ENCODE measurements at regions not wholly inside any gene's neighbourhood (a gene's known extent, or its start where the extent isn't known, plus 50 kb on each side); places are given as distances from the start of the nearest gene placed in this dataset.

DNA sequence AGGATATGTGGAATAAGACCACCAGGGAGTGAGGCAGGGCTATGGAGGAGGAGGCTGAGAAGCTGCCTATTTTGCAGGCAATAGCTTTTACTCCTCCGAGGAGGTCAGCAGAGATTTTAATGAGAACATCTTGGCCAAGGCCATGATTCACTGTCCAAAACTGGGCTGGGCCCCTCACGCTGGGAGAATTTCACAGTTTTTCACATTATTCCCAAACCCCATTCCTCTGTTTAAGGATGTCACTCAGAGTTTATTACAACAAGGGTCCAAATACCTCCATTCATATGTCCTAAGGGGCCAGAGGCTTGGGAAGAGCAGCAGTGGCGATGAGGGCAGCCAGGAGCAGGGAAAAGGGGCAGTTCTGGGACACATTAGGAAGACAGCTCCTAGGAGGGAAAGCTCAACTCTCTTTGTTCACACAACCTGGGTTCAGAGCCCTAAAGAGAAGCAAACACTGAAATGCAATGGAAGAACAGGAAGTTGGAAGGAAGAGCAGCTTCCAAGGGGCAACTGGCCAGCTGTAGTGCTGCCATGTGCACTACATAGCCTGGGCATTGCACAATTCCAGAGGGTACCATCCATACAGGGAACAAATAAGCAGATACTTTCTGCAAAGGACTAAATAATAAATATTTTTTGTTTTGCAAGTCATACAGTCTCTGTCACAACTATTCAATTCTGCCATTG lies 283.2 kb downstream of the NUAK1 start:
- Histone ChIP-seq H3K4me3 (ENCODE audit: low read length in 2 of 2) (no peak overlapping the region), H3K4me1 (ENCODE audit: control insufficient read depth in 2 of 2, insufficient read depth in 2 of 2, low read length in 2 of 2) (no peaks in the 10 kb centered on the region), H3K27me3 (ENCODE audit: control insufficient read depth in 2 of 2, insufficient read depth in 2 of 2, low read length in 2 of 2) (no peaks in the 10 kb centered on the region), H3K9ac (ENCODE audit: low read depth in 1 of 2, low read length in 2 of 2) (no peak overlapping the region), H3K36me3 (ENCODE audit: control insufficient read depth in 2 of 2, insufficient read depth in 2 of 2, low read length in 2 of 2) (no peaks in the 10 kb centered on the region), H3K9me3 (ENCODE audit: control insufficient read depth in 2 of 2, low read length in 2 of 2) (no peaks in the 10 kb centered on the region), H3K27ac (ENCODE audit: low read depth in 2 of 2, low read length in 2 of 2) (no peak overlapping the region)

GRCh38 chr12:105856048-105856405 lies 282.7 kb downstream of the NUAK1 start:
- no peaks in the 10 kb centered on the region for H3K9me3 ChIP-seq (ENCODE audit: control insufficient read depth in 2 of 2, low read length in 2 of 2)
- H3K4me3 ChIP-seq (ENCODE audit: low read length in 2 of 2), result no peak overlapping the region
- no peaks in the 10 kb centered on the region for H3K36me3 ChIP-seq (ENCODE audit: control insufficient read depth in 2 of 2, insufficient read depth in 2 of 2, low read length in 2 of 2)
- no peak overlapping the region for H3K9ac ChIP-seq (ENCODE audit: low read depth in 1 of 2, low read length in 2 of 2)
- no peaks in the 10 kb centered on the region for H3K27me3 ChIP-seq (ENCODE audit: control insufficient read depth in 2 of 2, insufficient read depth in 2 of 2, low read length in 2 of 2)
- H3K4me1 ChIP-seq (ENCODE audit: control insufficient read depth in 2 of 2, insufficient read depth in 2 of 2, low read length in 2 of 2), result no peaks in the 10 kb centered on the region
- H3K27ac ChIP-seq (ENCODE audit: low read depth in 2 of 2, low read length in 2 of 2), result no peak overlapping the region

- H3K27ac ChIP-seq (ENCODE audit: low read depth in 2 of 2, low read length in 2 of 2), result no peak overlapping the region
- H3K4me3 ChIP-seq (ENCODE audit: low read length in 2 of 2), result no peak overlapping the region
- no peaks in the 10 kb centered on the region for H3K27me3 ChIP-seq (ENCODE audit: control insufficient read depth in 2 of 2, insufficient read depth in 2 of 2, low read length in 2 of 2)
- H3K9me3 ChIP-seq (ENCODE audit: control insufficient read depth in 2 of 2, low read length in 2 of 2), result no peaks in the 10 kb centered on the region
- no peak overlapping the region for H3K9ac ChIP-seq (ENCODE audit: low read depth in 1 of 2, low read length in 2 of 2)
- no peaks in the 10 kb centered on the region for H3K36me3 ChIP-seq (ENCODE audit: control insufficient read depth in 2 of 2, insufficient read depth in 2 of 2, low read length in 2 of 2)
- H3K4me1 ChIP-seq (ENCODE audit: control insufficient read depth in 2 of 2, insufficient read depth in 2 of 2, low read length in 2 of 2), result no peaks in the 10 kb centered on the region
Observed at GRCh38 chr12:105858981-105859710, 279.6 kb downstream of the NUAK1 start.

DNA sequence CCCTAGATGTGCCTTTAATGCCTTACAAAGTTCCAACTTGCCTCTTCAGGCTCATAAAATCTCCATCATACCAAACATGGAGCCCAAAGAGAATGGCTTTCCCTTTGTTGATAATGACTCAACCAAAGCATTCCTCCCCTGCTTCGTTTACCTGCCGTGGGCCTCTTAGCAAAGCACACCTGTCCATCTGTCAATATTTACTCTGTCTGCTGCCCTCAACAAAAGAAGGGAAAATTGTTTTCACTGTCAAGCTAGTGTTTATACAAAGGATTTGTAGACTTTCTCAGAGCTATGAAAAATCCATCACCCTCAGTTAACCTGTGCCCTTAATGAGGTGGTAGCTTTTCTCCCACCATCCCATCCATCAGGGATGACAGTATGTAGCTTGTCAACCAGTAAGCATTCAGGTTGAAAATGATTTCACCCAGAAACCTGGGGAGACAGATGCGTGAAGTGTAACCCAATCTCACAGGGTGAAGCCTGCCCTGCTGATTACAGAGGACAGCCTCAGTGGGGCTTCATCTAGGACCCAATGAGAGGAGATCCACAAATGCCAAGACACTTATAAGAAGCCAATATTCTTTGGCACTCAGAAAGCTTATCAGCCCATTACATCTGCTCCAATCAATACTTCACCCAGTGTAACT lies 278.1 kb downstream of the NUAK1 start:
- H3K9ac ChIP-seq (ENCODE audit: low read depth in 1 of 2, low read length in 2 of 2), result no peak overlapping the region
- no peaks in the 10 kb centered on the region for H3K36me3 ChIP-seq (ENCODE audit: control insufficient read depth in 2 of 2, insufficient read depth in 2 of 2, low read length in 2 of 2)
- H3K27ac ChIP-seq (ENCODE audit: low read depth in 2 of 2, low read length in 2 of 2), result no peak overlapping the region
- H3K4me1 ChIP-seq (ENCODE audit: control insufficient read depth in 2 of 2, insufficient read depth in 2 of 2, low read length in 2 of 2), result no peaks in the 10 kb centered on the region
- H3K4me3 ChIP-seq (ENCODE audit: low read length in 2 of 2), result no peak overlapping the region
- no peaks in the 10 kb centered on the region for H3K27me3 ChIP-seq (ENCODE audit: control insufficient read depth in 2 of 2, insufficient read depth in 2 of 2, low read length in 2 of 2)
- H3K9me3 ChIP-seq (ENCODE audit: control insufficient read depth in 2 of 2, low read length in 2 of 2), result no peaks in the 10 kb centered on the region

DNA sequence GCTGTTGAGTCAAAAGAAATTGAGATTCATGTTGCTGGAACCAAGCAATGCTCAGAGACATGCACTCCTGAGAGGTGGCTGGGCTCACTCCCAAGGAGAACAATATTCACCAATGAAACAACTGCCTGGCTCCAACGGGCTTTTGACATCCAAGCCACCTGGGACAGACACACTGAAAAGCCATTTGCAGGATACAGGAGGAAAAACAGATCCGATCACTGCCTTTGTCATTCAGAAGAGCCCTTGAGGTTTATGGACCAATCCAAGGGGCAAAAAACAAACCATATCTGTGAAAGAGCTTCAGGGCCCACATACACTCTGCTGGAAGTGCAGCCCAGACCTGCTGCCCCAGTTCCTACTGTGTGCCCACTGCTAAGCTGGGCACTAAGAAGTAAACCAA lies 277.5 kb downstream of the NUAK1 start:
- H3K4me3 ChIP-seq (ENCODE audit: low read length in 2 of 2), result no peak overlapping the region
- no peak overlapping the region for H3K9ac ChIP-seq (ENCODE audit: low read depth in 1 of 2, low read length in 2 of 2)
- no peaks in the 10 kb centered on the region for H3K4me1 ChIP-seq (ENCODE audit: control insufficient read depth in 2 of 2, insufficient read depth in 2 of 2, low read length in 2 of 2)
- H3K36me3 ChIP-seq (ENCODE audit: control insufficient read depth in 2 of 2, insufficient read depth in 2 of 2, low read length in 2 of 2), result no peaks in the 10 kb centered on the region
- no peak overlapping the region for H3K27ac ChIP-seq (ENCODE audit: low read depth in 2 of 2, low read length in 2 of 2)
- H3K27me3 ChIP-seq (ENCODE audit: control insufficient read depth in 2 of 2, insufficient read depth in 2 of 2, low read length in 2 of 2), result no peaks in the 10 kb centered on the region
- H3K9me3 ChIP-seq (ENCODE audit: control insufficient read depth in 2 of 2, low read length in 2 of 2), result no peaks in the 10 kb centered on the region

DNA sequence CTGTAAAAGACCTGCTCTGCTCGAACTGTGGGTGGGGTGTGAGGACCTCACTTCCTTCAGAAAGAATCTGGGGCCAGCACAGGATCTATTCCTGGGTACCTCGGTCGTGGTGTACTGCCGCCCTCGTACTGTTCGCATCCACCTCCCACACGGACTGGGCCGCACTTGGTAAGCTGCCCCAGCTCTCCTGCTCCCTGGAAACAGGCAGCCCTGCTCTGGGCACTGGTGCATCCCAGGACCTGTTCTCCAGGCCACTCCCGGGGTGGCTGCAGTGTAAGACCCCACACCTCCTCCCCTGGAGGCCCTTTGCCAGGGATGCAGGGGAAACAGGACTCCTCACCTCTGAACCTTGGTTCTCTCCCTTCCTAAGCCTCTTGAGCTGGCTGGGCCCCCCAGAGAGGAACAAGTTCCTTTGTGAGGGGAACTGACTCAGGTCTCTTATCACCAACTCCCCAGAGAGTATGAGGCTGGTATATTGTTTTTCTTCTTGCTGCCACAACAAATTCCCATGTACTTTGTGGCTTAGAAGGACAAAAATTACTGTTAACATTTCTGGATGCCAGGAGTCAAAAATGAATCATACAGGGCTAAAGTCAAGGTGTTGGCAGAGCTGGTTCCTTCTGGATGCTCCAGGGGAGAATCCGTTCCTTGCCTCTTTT lies 276.5 kb downstream of the NUAK1 start:
- no peak overlapping the region for H3K27ac ChIP-seq (ENCODE audit: low read depth in 2 of 2, low read length in 2 of 2)
- no peak overlapping the region for H3K9ac ChIP-seq (ENCODE audit: low read depth in 1 of 2, low read length in 2 of 2)
- no peaks in the 10 kb centered on the region for H3K36me3 ChIP-seq (ENCODE audit: control insufficient read depth in 2 of 2, insufficient read depth in 2 of 2, low read length in 2 of 2)
- no peak overlapping the region for H3K4me3 ChIP-seq (ENCODE audit: low read length in 2 of 2)
- no peaks in the 10 kb centered on the region for H3K4me1 ChIP-seq (ENCODE audit: control insufficient read depth in 2 of 2, insufficient read depth in 2 of 2, low read length in 2 of 2)
- no peaks in the 10 kb centered on the region for H3K9me3 ChIP-seq (ENCODE audit: control insufficient read depth in 2 of 2, low read length in 2 of 2)
- no peaks in the 10 kb centered on the region for H3K27me3 ChIP-seq (ENCODE audit: control insufficient read depth in 2 of 2, insufficient read depth in 2 of 2, low read length in 2 of 2)

DNA sequence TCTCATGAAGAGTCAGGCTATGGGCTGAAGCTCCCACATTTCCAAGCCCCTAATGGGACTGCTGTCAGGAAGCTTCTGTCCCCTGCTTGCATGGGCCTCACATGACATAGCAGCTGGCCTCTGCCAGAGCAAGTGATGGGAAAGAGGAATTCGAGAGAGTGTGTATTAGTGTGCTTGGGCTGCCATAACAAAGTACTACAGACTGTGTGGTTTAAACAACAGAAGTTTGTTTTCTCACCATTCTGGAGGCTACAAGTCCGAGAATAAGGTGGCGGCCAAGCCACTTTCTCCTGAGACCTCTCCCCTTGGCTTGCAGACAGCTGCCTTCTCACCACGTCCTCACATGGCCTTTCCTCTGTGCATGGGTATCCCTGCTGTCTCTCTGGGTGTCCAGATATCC lies 274.4 kb downstream of the NUAK1 start:
- H3K27me3 ChIP-seq (ENCODE audit: control insufficient read depth in 2 of 2, insufficient read depth in 2 of 2, low read length in 2 of 2), result no peaks in the 10 kb centered on the region
- H3K4me3 ChIP-seq (ENCODE audit: low read length in 2 of 2), result no peak overlapping the region
- no peaks in the 10 kb centered on the region for H3K9me3 ChIP-seq (ENCODE audit: control insufficient read depth in 2 of 2, low read length in 2 of 2)
- no peak overlapping the region for H3K9ac ChIP-seq (ENCODE audit: low read depth in 1 of 2, low read length in 2 of 2)
- H3K4me1 ChIP-seq (ENCODE audit: control insufficient read depth in 2 of 2, insufficient read depth in 2 of 2, low read length in 2 of 2), result no peaks in the 10 kb centered on the region
- H3K27ac ChIP-seq (ENCODE audit: low read depth in 2 of 2, low read length in 2 of 2), result no peak overlapping the region
- H3K36me3 ChIP-seq (ENCODE audit: control insufficient read depth in 2 of 2, insufficient read depth in 2 of 2, low read length in 2 of 2), result no peaks in the 10 kb centered on the region

- Histone ChIP-seq H3K9me3 (ENCODE audit: control insufficient read depth in 2 of 2, low read length in 2 of 2) (no peaks in the 10 kb centered on the region), H3K4me1 (ENCODE audit: control insufficient read depth in 2 of 2, insufficient read depth in 2 of 2, low read length in 2 of 2) (no peaks in the 10 kb centered on the region), H3K36me3 (ENCODE audit: control insufficient read depth in 2 of 2, insufficient read depth in 2 of 2, low read length in 2 of 2) (no peaks in the 10 kb centered on the region), H3K4me3 (ENCODE audit: low read length in 2 of 2) (no peak overlapping the region), H3K9ac (ENCODE audit: low read depth in 1 of 2, low read length in 2 of 2) (no peak overlapping the region), H3K27me3 (ENCODE audit: control insufficient read depth in 2 of 2, insufficient read depth in 2 of 2, low read length in 2 of 2) (no peaks in the 10 kb centered on the region), H3K27ac (ENCODE audit: low read depth in 2 of 2, low read length in 2 of 2) (no peak overlapping the region)
Observed at GRCh38 chr12:105864901-105865300, 273.9 kb downstream of the NUAK1 start.

GRCh38 chr12:105865886-105866285 lies 272.9 kb downstream of the NUAK1 start:
- H3K9ac ChIP-seq (ENCODE audit: low read depth in 1 of 2, low read length in 2 of 2), result no peak overlapping the region
- H3K36me3 ChIP-seq (ENCODE audit: control insufficient read depth in 2 of 2, insufficient read depth in 2 of 2, low read length in 2 of 2), result no peaks in the 10 kb centered on the region
- H3K27me3 ChIP-seq (ENCODE audit: control insufficient read depth in 2 of 2, insufficient read depth in 2 of 2, low read length in 2 of 2), result no peaks in the 10 kb centered on the region
- no peak overlapping the region for H3K27ac ChIP-seq (ENCODE audit: low read depth in 2 of 2, low read length in 2 of 2)
- H3K4me1 ChIP-seq (ENCODE audit: control insufficient read depth in 2 of 2, insufficient read depth in 2 of 2, low read length in 2 of 2), result no peaks in the 10 kb centered on the region
- H3K4me3 ChIP-seq (ENCODE audit: low read length in 2 of 2), result no peak overlapping the region
- H3K9me3 ChIP-seq (ENCODE audit: control insufficient read depth in 2 of 2, low read length in 2 of 2), result no peaks in the 10 kb centered on the region

DNA sequence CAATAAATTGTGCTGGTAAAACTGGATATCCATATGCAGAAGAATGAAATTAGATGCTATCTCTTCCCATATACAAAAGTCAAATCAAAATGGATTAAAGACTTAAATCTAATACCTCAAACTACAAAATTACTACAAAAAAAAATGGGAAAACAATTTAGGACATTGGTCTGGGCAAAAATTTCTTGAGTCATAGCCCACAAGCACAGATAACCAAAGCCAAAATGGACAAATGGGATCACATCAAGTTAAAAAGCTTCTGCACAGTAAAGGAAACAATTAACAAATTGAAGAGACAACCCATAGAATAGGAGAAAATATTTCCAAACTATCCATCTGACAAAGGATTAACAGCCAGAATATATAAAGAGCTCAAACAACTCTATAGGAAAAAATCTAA lies 264.6 kb downstream of the NUAK1 start:
- Histone ChIP-seq H3K4me3 (ENCODE audit: low read length in 2 of 2) (no peak overlapping the region), H3K27me3 (ENCODE audit: control insufficient read depth in 2 of 2, insufficient read depth in 2 of 2, low read length in 2 of 2) (no peaks in the 10 kb centered on the region), H3K9me3 (ENCODE audit: control insufficient read depth in 2 of 2, low read length in 2 of 2) (no peaks in the 10 kb centered on the region), H3K36me3 (ENCODE audit: control insufficient read depth in 2 of 2, insufficient read depth in 2 of 2, low read length in 2 of 2) (no peaks in the 10 kb centered on the region), H3K27ac (ENCODE audit: low read depth in 2 of 2, low read length in 2 of 2) (no peak overlapping the region), H3K9ac (ENCODE audit: low read depth in 1 of 2, low read length in 2 of 2) (no peak overlapping the region), H3K4me1 (ENCODE audit: control insufficient read depth in 2 of 2, insufficient read depth in 2 of 2, low read length in 2 of 2) (no peaks in the 10 kb centered on the region)

All from mucosa of rectum (tissue), 2 donors.